ENCODE measurements at regions not wholly inside any gene's neighbourhood (a gene's known extent, or its start where the extent isn't known, plus 50 kb on each side); places are given as distances from the start of the nearest gene placed in this dataset.
A peak's percentile ranks its signal among the peaks of the same experiment; 100 is the strongest.
"Not testable (repeated sequence)": the region's sequence is repeated elsewhere in the genome, so short reads cannot be mapped to it uniquely, and the experiment has no call there.

DNA sequence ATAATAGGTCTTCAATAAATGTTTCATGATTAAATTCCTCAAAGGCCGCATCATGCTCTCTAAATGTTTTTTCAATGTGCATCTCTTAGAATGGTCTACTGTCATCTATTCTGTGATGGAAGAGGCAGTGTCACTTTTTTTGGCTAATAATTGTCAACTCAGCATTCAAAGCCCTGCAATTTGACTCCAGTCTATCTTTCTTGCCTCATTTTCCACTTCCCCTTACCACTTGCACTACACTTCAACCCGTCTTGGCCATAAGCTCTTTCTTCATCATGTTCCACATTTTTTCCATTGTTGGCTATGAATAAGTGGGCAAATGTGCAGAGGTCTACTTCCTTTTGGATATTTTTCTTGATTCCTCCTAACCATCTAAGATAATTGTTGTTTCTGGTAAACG lies 59.2 kb upstream of the POMZP3 start:
- H3K4me3 ChIP-seq (ENCODE audit: low read depth, low read length); H3K36me3 ChIP-seq (ENCODE audit: control insufficient read depth, insufficient read depth, low read length): not testable (repeated sequence)
- FAIRE-seq = peak; percentile 64

DNA sequence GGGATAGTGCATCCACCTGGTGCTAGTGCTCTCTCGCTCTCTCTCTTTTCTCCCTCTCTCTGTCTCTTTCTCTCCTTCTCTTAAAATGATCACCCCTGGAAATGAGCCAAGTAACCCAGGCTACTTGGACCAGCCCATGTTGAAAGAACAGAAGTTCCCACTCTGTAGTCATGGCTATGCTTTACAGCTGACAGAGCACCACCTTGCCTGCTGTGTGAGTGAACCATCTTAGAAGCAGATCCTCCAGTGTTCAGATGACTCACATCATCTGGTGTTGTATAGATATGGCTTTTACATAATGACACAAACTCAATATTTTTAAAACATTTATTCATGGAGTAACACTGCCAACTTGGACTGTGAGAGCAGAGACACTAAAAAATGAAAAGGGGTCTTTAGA lies 57.7 kb upstream of the POMZP3 start:
- not testable (repeated sequence) for H3K27me3 ChIP-seq (ENCODE audit: control insufficient read depth, insufficient read depth, low read length); H3K4me3 ChIP-seq (ENCODE audit: low read depth, low read length); H3K36me3 ChIP-seq (ENCODE audit: control insufficient read depth, insufficient read depth, low read length); FAIRE-seq
- peak; percentile 4 for DNase-seq (ENCODE audit: low read depth)

More for the DNA sequence above, 59.2 kb upstream of the POMZP3 start:
- DNase-seq (ENCODE audit: low read depth); H3K27me3 ChIP-seq (ENCODE audit: control insufficient read depth, insufficient read depth, low read length): not testable (repeated sequence)

DNA sequence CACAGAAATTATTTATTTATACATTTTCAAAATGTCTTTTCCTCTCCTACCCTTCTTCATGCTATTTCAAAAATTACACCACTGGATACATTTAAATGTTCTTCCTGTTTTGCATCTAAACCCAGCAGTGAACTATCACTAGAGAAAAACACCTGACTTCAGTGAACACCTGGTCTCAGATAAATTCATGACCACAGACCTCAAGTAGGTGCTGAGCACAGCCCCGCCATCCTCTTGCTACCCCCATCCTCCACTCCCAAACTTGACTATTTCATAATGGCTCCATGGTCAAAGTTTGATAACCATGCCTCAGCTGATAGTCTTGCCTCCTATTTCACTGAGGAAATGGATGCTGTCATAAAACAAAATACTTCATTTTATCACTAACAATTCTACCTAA lies 56.6 kb upstream of the POMZP3 start:
- H3K36me3 ChIP-seq (ENCODE audit: control insufficient read depth, insufficient read depth, low read length); DNase-seq (ENCODE audit: low read depth); H3K27me3 ChIP-seq (ENCODE audit: control insufficient read depth, insufficient read depth, low read length); H3K4me3 ChIP-seq (ENCODE audit: low read depth, low read length): not testable (repeated sequence)
- peak; percentile 32 for FAIRE-seq

DNA sequence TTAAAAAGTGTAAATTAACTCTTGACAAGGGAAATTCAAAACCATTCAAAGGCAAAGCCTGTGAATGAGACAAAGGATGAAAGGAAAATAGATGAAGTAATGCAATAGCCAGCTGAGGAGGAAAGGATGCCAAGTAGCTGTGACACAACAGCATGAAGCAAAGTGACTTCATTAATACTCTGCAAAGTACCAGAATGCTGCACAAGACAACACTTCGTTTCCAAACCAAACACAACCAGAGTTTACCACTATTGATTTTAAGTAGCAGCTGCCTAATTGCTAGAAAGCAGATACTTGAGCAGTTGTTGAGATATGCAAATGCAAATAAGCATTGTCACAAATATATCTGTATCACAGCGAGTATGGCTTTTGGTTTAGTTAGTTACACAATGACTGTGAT lies 54.7 kb upstream of the POMZP3 start:
- not testable (repeated sequence) for FAIRE-seq; DNase-seq (ENCODE audit: low read depth); H3K27me3 ChIP-seq (ENCODE audit: control insufficient read depth, insufficient read depth, low read length); H3K36me3 ChIP-seq (ENCODE audit: control insufficient read depth, insufficient read depth, low read length); H3K4me3 ChIP-seq (ENCODE audit: low read depth, low read length)

DNA sequence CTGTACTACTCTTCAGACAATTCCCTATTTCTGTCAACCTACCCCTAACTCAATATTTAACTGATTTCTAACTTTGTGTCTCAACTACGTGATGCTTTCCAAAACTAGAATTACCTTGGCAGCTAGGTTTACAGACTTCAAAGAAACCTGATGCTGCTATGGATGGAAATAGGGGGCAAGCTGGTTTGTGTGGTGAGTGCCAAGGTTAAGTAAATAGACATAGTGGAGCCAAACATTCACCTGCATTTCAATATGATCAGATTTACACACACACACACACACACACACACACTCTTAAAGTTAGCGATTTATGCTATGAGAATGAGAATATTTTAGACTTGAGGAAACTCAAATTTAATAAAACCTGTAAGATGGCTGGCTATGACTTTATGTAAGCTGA lies 52.1 kb upstream of the POMZP3 start:
- H3K4me3 ChIP-seq (ENCODE audit: low read depth, low read length); FAIRE-seq; DNase-seq (ENCODE audit: low read depth); H3K27me3 ChIP-seq (ENCODE audit: control insufficient read depth, insufficient read depth, low read length); H3K36me3 ChIP-seq (ENCODE audit: control insufficient read depth, insufficient read depth, low read length): not testable (repeated sequence)

DNA sequence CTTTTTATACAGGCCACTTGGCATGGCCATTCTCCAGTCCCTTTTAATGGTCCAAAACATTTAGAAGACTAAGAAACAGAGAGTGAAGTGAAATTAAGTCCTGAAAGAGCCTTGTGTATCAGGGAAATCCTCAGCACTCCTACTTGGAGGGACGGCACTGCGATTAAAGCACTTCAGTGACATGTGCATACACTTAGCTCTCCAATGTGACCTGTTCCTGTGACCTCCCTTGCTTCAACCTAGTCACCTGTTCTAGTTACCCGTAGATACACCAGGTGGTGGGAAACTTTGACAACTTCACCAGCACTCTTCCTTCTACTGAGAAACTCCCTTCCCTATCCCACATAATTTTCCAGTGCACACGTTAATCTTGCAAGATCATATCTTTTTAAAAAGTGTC lies 51.4 kb upstream of the POMZP3 start:
- H3K4me3 ChIP-seq (ENCODE audit: low read depth, low read length); H3K36me3 ChIP-seq (ENCODE audit: control insufficient read depth, insufficient read depth, low read length); DNase-seq (ENCODE audit: low read depth); FAIRE-seq; H3K27me3 ChIP-seq (ENCODE audit: control insufficient read depth, insufficient read depth, low read length): not testable (repeated sequence)

DNA sequence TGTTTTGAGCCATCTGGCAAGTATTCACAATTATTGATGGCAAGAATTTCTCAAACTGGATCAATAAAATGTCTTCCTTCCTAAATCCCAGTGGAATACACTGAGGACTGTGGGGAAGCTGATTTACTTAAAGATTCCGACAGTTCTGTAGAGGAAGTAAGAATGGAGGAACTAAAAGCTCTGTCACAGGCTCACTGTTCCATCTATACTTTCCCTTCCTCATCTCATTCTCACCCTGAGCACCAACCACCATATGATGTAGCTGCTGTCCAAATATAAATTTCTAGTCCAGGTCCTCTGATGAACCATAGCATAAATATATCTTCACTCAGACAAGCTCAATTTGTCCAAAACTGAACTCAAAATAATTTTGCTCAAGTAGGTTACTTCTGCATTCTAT lies 49.8 kb upstream of the POMZP3 start:
- H3K36me3 ChIP-seq (ENCODE audit: control insufficient read depth, insufficient read depth, low read length); H3K4me3 ChIP-seq (ENCODE audit: low read depth, low read length); DNase-seq (ENCODE audit: low read depth); H3K27me3 ChIP-seq (ENCODE audit: control insufficient read depth, insufficient read depth, low read length): not testable (repeated sequence)
- peak; percentile 28 for FAIRE-seq

All from bronchial epithelial cell (primary cell).